ENCODE measurements at regions not wholly inside any gene's neighbourhood (a gene's known extent, or its start where the extent isn't known, plus 50 kb on each side); places are given as distances from the start of the nearest gene placed in this dataset.

- no peaks in the 10 kb centered on the region for H3K27me3 ChIP-seq
- TF ChIP-seq CTCF (IDR thresholded peaks at IDR 0.05) (no peak), POLR2AphosphoS5 (IDR thresholded peaks at IDR 0.05) (no peak), EP300 (IDR thresholded peaks at IDR 0.05) (no peak), POLR2A (IDR thresholded peaks at IDR 0.05) (no peak)
- no peak overlapping the region for H3K27ac ChIP-seq
- peaks cover 0 to 7% (median 0%) of the 10 kb centered on the region in 4 donors for H3K4me1 ChIP-seq
- H3K4me3 ChIP-seq: no peak overlapping the region
- no peaks in the 10 kb centered on the region for H3K9me3 ChIP-seq
- DNase-seq: no peak
- intact Hi-C loops (cut with DNase I): no loop called here
- no peaks in the 10 kb centered on the region for H3K36me3 ChIP-seq
- 84 to 88% methylated on average over 4 of the region's 4 CpGs for WGBS, 2 donors
Measured at GRCh38 chr6:4717124-4717523, 59.1 kb upstream of the CDYL start.

GRCh38 chr6:4714961-4715501 is 61.2 kb upstream of the CDYL start:
- WGBS, 2 donors: 66 to 80% methylated on average over 8 of the region's 8 CpGs
- Histone ChIP-seq H3K4me1 (peaks cover 0 to 7% (median 0%) of the 10 kb centered on the region in 4 donors), H3K4me3 (no peak overlapping the region), H3K27ac (no peak overlapping the region), H3K27me3 (no peaks in the 10 kb centered on the region), H3K36me3 (no peaks in the 10 kb centered on the region), H3K9me3 (no peaks in the 10 kb centered on the region)
- no peak for DNase-seq
- no peak for TF ChIP-seq POLR2A (IDR thresholded peaks at IDR 0.05)
- TF ChIP-seq EP300 (IDR thresholded peaks at IDR 0.05): no peak
- intact Hi-C loops (cut with DNase I): no loop called here

GRCh38 chr6:4712291-4712690 is 63.9 kb upstream of the CDYL start:
- peaks cover 0 to 7% (median 0%) of the 10 kb centered on the region in 4 donors for H3K4me1 ChIP-seq
- no peaks in the 10 kb centered on the region for H3K27me3 ChIP-seq
- H3K27ac ChIP-seq: no peak overlapping the region
- 94 to 96% methylated on average over 9 of the region's 9 CpGs for WGBS, 2 donors
- TF ChIP-seq POLR2AphosphoS5 (IDR thresholded peaks at IDR 0.05): no peak
- no peak for TF ChIP-seq CTCF (IDR thresholded peaks at IDR 0.05)
- no peak for TF ChIP-seq EP300 (IDR thresholded peaks at IDR 0.05)
- no peak for TF ChIP-seq POLR2A (IDR thresholded peaks at IDR 0.05)
- intact Hi-C loops (cut with DNase I): no loop called here
- H3K4me3 ChIP-seq: no peak overlapping the region
- DNase-seq: no peak
- peaks cover 0 to 2% (median 0%) of the 10 kb centered on the region in 4 donors for H3K9me3 ChIP-seq
- no peaks in the 10 kb centered on the region for H3K36me3 ChIP-seq

- intact Hi-C loops (cut with DNase I): no loop called here
- H3K27ac ChIP-seq: no peak overlapping the region
- H3K4me3 ChIP-seq: no peak overlapping the region
- peaks cover 0 to 3% (median 0%) of the 10 kb centered on the region in 4 donors for H3K9me3 ChIP-seq
- WGBS, 2 donors: 96 to 97% methylated on average over 3 of the region's 3 CpGs
- no peaks in the 10 kb centered on the region for H3K36me3 ChIP-seq
- no peak for TF ChIP-seq POLR2AphosphoS5 (IDR thresholded peaks at IDR 0.05)
- no peak for TF ChIP-seq POLR2A (IDR thresholded peaks at IDR 0.05)
- no peak for TF ChIP-seq EP300 (IDR thresholded peaks at IDR 0.05)
- TF ChIP-seq CTCF (IDR thresholded peaks at IDR 0.05): no peak
- no peak for DNase-seq
- no peaks in the 10 kb centered on the region for H3K4me1 ChIP-seq
- no peaks in the 10 kb centered on the region for H3K27me3 ChIP-seq
Measured at GRCh38 chr6:4707011-4707410, 69.2 kb upstream of the CDYL start.

- DNase-seq: no peak
- WGBS, 2 donors: 84 to 92% methylated on average over 5 of the region's 5 CpGs
- H3K9me3 ChIP-seq: peaks cover 0 to 3% (median 0%) of the 10 kb centered on the region in 4 donors
- intact Hi-C loops (cut with DNase I): no loop called here
- no peaks in the 10 kb centered on the region for H3K36me3 ChIP-seq
- no peak overlapping the region for H3K4me3 ChIP-seq
- no peaks in the 10 kb centered on the region for H3K27me3 ChIP-seq
- TF ChIP-seq POLR2A (IDR thresholded peaks at IDR 0.05) (no peak), EP300 (IDR thresholded peaks at IDR 0.05) (no peak), CTCF (IDR thresholded peaks at IDR 0.05) (no peak), POLR2AphosphoS5 (IDR thresholded peaks at IDR 0.05) (no peak)
- H3K27ac ChIP-seq: no peak overlapping the region
- no peaks in the 10 kb centered on the region for H3K4me1 ChIP-seq
Measured at GRCh38 chr6:4705809-4706208, 70.4 kb upstream of the CDYL start.

Measured in sigmoid colon (tissue), 6 donors.